Neural progenitor cell (in vitro differentiated cells): ENCODE measurements at regions not wholly inside any gene's neighbourhood (a gene's known extent, or its start where the extent isn't known, plus 50 kb on each side); places are given as distances from the start of the nearest gene placed in this dataset.

Source experiments
- DNase-seq: peaks from one replicate; pipeline ENCODE4 v3.0.0-alpha.2; 2016; ENCODE audit warnings: low spot score
- H2AFZ ChIP-seq: fragments of 200-600 bp; sonication (generic); replicated peaks from 2 replicates; pipeline ENCODE4 v1.6.1; 2016; ENCODE audit warnings: antibody characterized with exemption
- H3F3A ChIP-seq: fragments of 200-600 bp; sonication (generic); 2 replicates; pipeline ENCODE4 v1.6.1; 2016; ENCODE audit warnings: antibody characterized with exemption, low read depth
- H3K27ac ChIP-seq: fragments of 200-600 bp; sonication (generic); 2 replicates; pipeline ENCODE4 v1.5.1; 2016; ENCODE audit warnings: mild to moderate bottlenecking
- H3K27me3 ChIP-seq: fragments of 200-600 bp; sonication (generic); 2 replicates; pipeline ENCODE4 v1.6.1; 2016; ENCODE audit warnings: mild to moderate bottlenecking, moderate library complexity
- H3K36me3 ChIP-seq: fragments of 200-600 bp; sonication (generic); 2 replicates; pipeline ENCODE4 v1.5.1; 2016
- H3K4me1 ChIP-seq: fragments of 200-600 bp; sonication (generic); 2 replicates; pipeline ENCODE4 v1.6.1; 2016; ENCODE audit warnings: mixed run types
- H3K4me2 ChIP-seq: fragments of 200-600 bp; sonication (generic); 2 replicates; pipeline ENCODE4 v1.6.1; 2016
- H3K4me3 ChIP-seq: fragments of 200-600 bp; sonication (generic); 2 replicates; pipeline ENCODE4 v1.5.1; 2016
- H3K79me2 ChIP-seq: fragments of 200-600 bp; sonication (generic); 2 replicates; pipeline ENCODE4 v1.6.1; 2016; ENCODE audit warnings: low read depth
- H3K9ac ChIP-seq: fragments of 200-600 bp; sonication (generic); 2 replicates; pipeline ENCODE4 v1.6.1; 2016
- H3K9me3 ChIP-seq: fragments of 200-600 bp; sonication (generic); 2 replicates; pipeline ENCODE4 v1.5.1; 2016; ENCODE audit warnings: low read depth
- H4K20me1 ChIP-seq: fragments of 200-600 bp; sonication (generic); 2 replicates; pipeline ENCODE4 v1.6.1; 2016; ENCODE audit warnings: low read depth
- H3K27ac Mint-ChIP-seq: 3 replicates; pipeline ENCODE4 v1.8.0; 2021; ENCODE audit warnings: mixed read lengths
- H3K27me3 Mint-ChIP-seq: 2 replicates; pipeline ENCODE4 v1.8.0; 2022; ENCODE audit warnings: low read depth, mild to moderate bottlenecking, inconsistent platforms, moderate library complexity, mixed read lengths; ENCODE audit not compliant: insufficient read depth
- H3K36me3 Mint-ChIP-seq: 3 replicates; pipeline ENCODE4 v1.8.0; 2021; ENCODE audit warnings: mixed read lengths
- H3K4me1 Mint-ChIP-seq: 3 replicates; pipeline ENCODE4 v1.8.0; 2021; ENCODE audit warnings: mixed read lengths
- H3K4me3 Mint-ChIP-seq: 3 replicates; pipeline ENCODE4 v1.8.0; 2021; ENCODE audit warnings: mild to moderate bottlenecking, moderate library complexity, mixed read lengths
- H3K9me3 Mint-ChIP-seq: 3 replicates; pipeline ENCODE4 v1.8.0; 2020; ENCODE audit warnings: mixed read lengths
- EZH2 ChIP-seq: fragments of 200-600 bp; sonication (generic); IDR thresholded peaks from 2 replicates; pipeline ENCODE4 v1.6.1; 2017; ENCODE audit warnings: antibody characterized with exemption, mild to moderate bottlenecking, moderate library complexity
- EZH2phosphoT487 ChIP-seq: fragments of 200-600 bp; sonication (generic); IDR thresholded peaks from 2 replicates; pipeline ENCODE4 v1.6.1; 2017; ENCODE audit warnings: antibody characterized with exemption
- TF ChIP-seq, protein P1 (sequence below): fragments of 200-600 bp; sonication (generic); IDR thresholded peaks from 2 replicates; pipeline ENCODE4 v1.5.1; 2017; ENCODE audit warnings: antibody characterized with exemption, mild to moderate bottlenecking

DNA sequence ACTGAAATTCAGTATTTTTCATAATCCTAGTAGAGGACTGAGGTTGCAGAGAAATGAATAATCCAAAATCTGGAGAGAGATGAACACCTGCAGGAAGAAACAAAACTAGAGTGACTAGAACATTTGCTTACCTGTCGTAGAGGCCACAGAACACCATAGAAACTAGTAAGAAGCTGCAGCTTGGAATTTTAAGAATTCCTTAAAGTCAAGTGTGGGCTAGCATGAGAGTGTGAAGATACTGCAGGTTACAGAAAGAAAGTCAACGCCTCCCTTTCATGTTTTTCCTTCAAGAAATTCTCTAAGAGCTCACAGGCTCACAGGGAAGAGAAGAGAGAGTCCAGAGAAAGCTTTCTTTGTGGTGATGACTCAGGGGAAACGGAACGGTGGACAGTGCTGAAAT is 633.7 kb downstream of the LRRIQ3 start:
- no peak overlapping the region for H3K4me3 Mint-ChIP-seq
- no peaks in the 10 kb centered on the region for H3K27me3 Mint-ChIP-seq
- peaks cover 4% of the 10 kb centered on the region for H3K9me3 ChIP-seq
- TF ChIP-seq, protein P1, sequence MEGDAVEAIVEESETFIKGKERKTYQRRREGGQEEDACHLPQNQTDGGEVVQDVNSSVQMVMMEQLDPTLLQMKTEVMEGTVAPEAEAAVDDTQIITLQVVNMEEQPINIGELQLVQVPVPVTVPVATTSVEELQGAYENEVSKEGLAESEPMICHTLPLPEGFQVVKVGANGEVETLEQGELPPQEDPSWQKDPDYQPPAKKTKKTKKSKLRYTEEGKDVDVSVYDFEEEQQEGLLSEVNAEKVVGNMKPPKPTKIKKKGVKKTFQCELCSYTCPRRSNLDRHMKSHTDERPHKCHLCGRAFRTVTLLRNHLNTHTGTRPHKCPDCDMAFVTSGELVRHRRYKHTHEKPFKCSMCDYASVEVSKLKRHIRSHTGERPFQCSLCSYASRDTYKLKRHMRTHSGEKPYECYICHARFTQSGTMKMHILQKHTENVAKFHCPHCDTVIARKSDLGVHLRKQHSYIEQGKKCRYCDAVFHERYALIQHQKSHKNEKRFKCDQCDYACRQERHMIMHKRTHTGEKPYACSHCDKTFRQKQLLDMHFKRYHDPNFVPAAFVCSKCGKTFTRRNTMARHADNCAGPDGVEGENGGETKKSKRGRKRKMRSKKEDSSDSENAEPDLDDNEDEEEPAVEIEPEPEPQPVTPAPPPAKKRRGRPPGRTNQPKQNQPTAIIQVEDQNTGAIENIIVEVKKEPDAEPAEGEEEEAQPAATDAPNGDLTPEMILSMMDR, result no peak
- TF ChIP-seq EZH2phosphoT487, result no peak
- no peak for TF ChIP-seq EZH2
- H3K9me3 Mint-ChIP-seq, result peaks cover 14% of the 10 kb centered on the region
- no peaks in the 10 kb centered on the region for H3K36me3 ChIP-seq
- no peaks in the 10 kb centered on the region for H3K4me1 ChIP-seq
- no peaks in the 10 kb centered on the region for H4K20me1 ChIP-seq
- DNase-seq, result no peak
- H3K9ac ChIP-seq, result no peak overlapping the region
- no peak overlapping the region for H3K27ac ChIP-seq
- no peak overlapping the region for H3K4me2 ChIP-seq
- H3K4me1 Mint-ChIP-seq, result peaks cover 11% of the 10 kb centered on the region
- H3K4me3 ChIP-seq, result no peak overlapping the region
- H3K27ac Mint-ChIP-seq, result no peak overlapping the region
- H3K79me2 ChIP-seq, result no peaks in the 10 kb centered on the region
- no peaks in the 10 kb centered on the region for H3K27me3 ChIP-seq
- no peaks in the 10 kb centered on the region for H3F3A ChIP-seq
- no peaks in the 10 kb centered on the region for H3K36me3 Mint-ChIP-seq
- H2AFZ ChIP-seq, result no peak overlapping the region

- Histone ChIP-seq H4K20me1 (no peaks in the 10 kb centered on the region), H3K27me3 (no peaks in the 10 kb centered on the region), H3K4me3 (no peak overlapping the region), H3K9me3 (peaks cover 3% of the 10 kb centered on the region), H3K4me2 (no peak overlapping the region), H3K36me3 (no peaks in the 10 kb centered on the region), H3F3A (no peaks in the 10 kb centered on the region), H2AFZ (no peak overlapping the region), H3K27ac (no peak overlapping the region), H3K79me2 (no peaks in the 10 kb centered on the region), H3K9ac (no peak overlapping the region), H3K4me1 (no peaks in the 10 kb centered on the region)
- no peak for DNase-seq
- Mint-ChIP-seq H3K27me3 (no peaks in the 10 kb centered on the region), H3K4me1 (no peaks in the 10 kb centered on the region), H3K27ac (no peak overlapping the region), H3K9me3 (peaks cover 21% of the 10 kb centered on the region), H3K36me3 (peaks cover 2% of the 10 kb centered on the region), H3K4me3 (no peak overlapping the region)
- TF ChIP-seq EZH2, result no peak
These were observed 641.7 kb downstream of the LRRIQ3 start for GRCh38 chr1:73556270-73556669.

GRCh38 chr1:73537400-73537799 is 660.6 kb downstream of the LRRIQ3 start:
- no peak overlapping the region for H3K4me2 ChIP-seq
- H2AFZ ChIP-seq, result no peak overlapping the region
- peaks cover 17% of the 10 kb centered on the region for H3K9me3 Mint-ChIP-seq
- no peak overlapping the region for H3K9ac ChIP-seq
- H3K4me1 ChIP-seq, result no peaks in the 10 kb centered on the region
- H3K4me3 ChIP-seq, result no peak overlapping the region
- H3K27ac Mint-ChIP-seq, result no peak overlapping the region
- peak; percentile 23 for DNase-seq
- peaks cover 2% of the 10 kb centered on the region for H3K36me3 Mint-ChIP-seq
- H3K36me3 ChIP-seq, result no peaks in the 10 kb centered on the region
- no peaks in the 10 kb centered on the region for H4K20me1 ChIP-seq
- H3K9me3 ChIP-seq, result no peaks in the 10 kb centered on the region
- no peaks in the 10 kb centered on the region for H3K4me1 Mint-ChIP-seq
- H3F3A ChIP-seq, result no peaks in the 10 kb centered on the region
- H3K79me2 ChIP-seq, result no peaks in the 10 kb centered on the region
- TF ChIP-seq EZH2, result no peak
- TF ChIP-seq EZH2phosphoT487, result no peak
- TF ChIP-seq, protein P1, result no peak
- no peaks in the 10 kb centered on the region for H3K27me3 ChIP-seq
- peaks cover 4% of the 10 kb centered on the region for H3K27me3 Mint-ChIP-seq
- H3K27ac ChIP-seq, result no peak overlapping the region
- no peak overlapping the region for H3K4me3 Mint-ChIP-seq

DNA sequence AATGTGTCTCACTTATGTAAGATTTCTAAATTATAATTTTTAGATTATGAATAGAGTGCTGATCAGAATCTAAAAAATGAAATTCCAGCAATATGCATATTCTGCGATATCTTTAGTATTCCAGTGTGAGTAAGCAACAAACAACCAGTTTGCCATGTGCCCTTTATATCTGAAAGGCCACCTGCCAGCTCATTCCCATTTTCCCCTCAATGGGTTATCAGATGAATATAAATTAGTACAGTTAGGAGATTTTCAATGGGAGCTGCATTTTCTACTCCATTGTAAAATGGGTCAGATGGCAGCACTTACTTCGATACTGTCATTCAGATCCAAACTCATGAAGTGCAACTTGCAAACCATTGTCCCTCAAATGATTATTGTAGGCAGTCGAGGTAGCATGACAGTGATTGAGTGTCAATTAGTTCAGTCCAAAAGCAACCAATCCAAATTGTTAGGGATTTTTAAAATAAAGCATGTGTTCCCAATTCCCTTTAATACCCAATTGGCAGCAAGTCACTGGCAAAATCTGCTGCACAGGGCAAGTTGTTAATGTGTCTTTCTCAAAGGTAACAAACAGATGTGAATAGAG is 680.3 kb downstream of the LRRIQ3 start:
- Histone ChIP-seq H3K4me1 (no peaks in the 10 kb centered on the region), H3K4me2 (no peak overlapping the region), H3K27ac (no peak overlapping the region), H3K27me3 (no peaks in the 10 kb centered on the region), H3F3A (no peaks in the 10 kb centered on the region), H3K9ac (no peak overlapping the region), H3K9me3 (no peaks in the 10 kb centered on the region), H3K36me3 (no peaks in the 10 kb centered on the region), H4K20me1 (no peaks in the 10 kb centered on the region), H3K79me2 (no peaks in the 10 kb centered on the region), H3K4me3 (no peak overlapping the region), H2AFZ (no peak overlapping the region)
- H3K4me1 Mint-ChIP-seq, result no peaks in the 10 kb centered on the region
- H3K27ac Mint-ChIP-seq, result no peak overlapping the region
- H3K36me3 Mint-ChIP-seq, result no peaks in the 10 kb centered on the region
- no peaks in the 10 kb centered on the region for H3K9me3 Mint-ChIP-seq
- DNase-seq, result no peak
- no peak overlapping the region for H3K4me3 Mint-ChIP-seq
- TF ChIP-seq EZH2phosphoT487 (no peak), EZH2 (no peak)
- TF ChIP-seq, protein P1, result no peak
- no peaks in the 10 kb centered on the region for H3K27me3 Mint-ChIP-seq
